ENCODE measurements at regions not wholly inside any gene's neighbourhood (a gene's known extent, or its start where the extent isn't known, plus 50 kb on each side); places are given as distances from the start of the nearest gene placed in this dataset.

- peaks cover 10% of the 10 kb centered on the region for H3K27me3 Mint-ChIP-seq (ENCODE audit: low read depth)
- DNase-seq, result no peak
- no peaks in the 10 kb centered on the region for H3K36me3 Mint-ChIP-seq (ENCODE audit: low read depth)
- H3K27ac Mint-ChIP-seq, result no peak overlapping the region
- H3K4me1 Mint-ChIP-seq (ENCODE audit: low read depth), result no peaks in the 10 kb centered on the region
- no peaks in the 10 kb centered on the region for H3K9me3 Mint-ChIP-seq
- CTCF ChIA-PET, result no interaction called here
- H3K4me3 Mint-ChIP-seq, result no peak overlapping the region
- intact Hi-C loops (cut with micrococcal nuclease), result no loop called here
These were observed 188.3 kb downstream of the OGFRL1 start for GRCh38 chr6:71476872-71477271.

GRCh38 chr6:71478834-71479541, 190.4 kb downstream of the OGFRL1 start:
- Mint-ChIP-seq H3K4me3 (no peak overlapping the region), H3K9me3 (no peaks in the 10 kb centered on the region), H3K27ac (no peak overlapping the region), H3K27me3 (ENCODE audit: low read depth) (peaks cover 6% of the 10 kb centered on the region), H3K4me1 (ENCODE audit: low read depth) (no peaks in the 10 kb centered on the region), H3K36me3 (ENCODE audit: low read depth) (no peaks in the 10 kb centered on the region)
- intact Hi-C loops (cut with micrococcal nuclease), result no loop called here
- DNase-seq, result no peak
- CTCF ChIA-PET, result no interaction called here

GRCh38 chr6:71480577-71480976, 192.0 kb downstream of the OGFRL1 start:
- intact Hi-C loops (cut with micrococcal nuclease), result no loop called here
- H3K27me3 Mint-ChIP-seq (ENCODE audit: low read depth), result peaks cover 5% of the 10 kb centered on the region
- H3K4me3 Mint-ChIP-seq, result no peak overlapping the region
- CTCF ChIA-PET, result no interaction called here
- no peaks in the 10 kb centered on the region for H3K4me1 Mint-ChIP-seq (ENCODE audit: low read depth)
- H3K36me3 Mint-ChIP-seq (ENCODE audit: low read depth), result no peaks in the 10 kb centered on the region
- DNase-seq, result no peak
- no peaks in the 10 kb centered on the region for H3K9me3 Mint-ChIP-seq
- H3K27ac Mint-ChIP-seq, result no peak overlapping the region

- no peaks in the 10 kb centered on the region for H3K36me3 Mint-ChIP-seq (ENCODE audit: low read depth)
- CTCF ChIA-PET, result interaction anchor here (0.7 kb wide), 1 partner anchor 581 kb away, joined by 5 read pairs; no protein-coding TSS in a partner anchor
- no peaks in the 10 kb centered on the region for H3K9me3 Mint-ChIP-seq
- intact Hi-C loops (cut with micrococcal nuclease), result no loop called here
- H3K27ac Mint-ChIP-seq, result no peak overlapping the region
- no peak for DNase-seq
- no peaks in the 10 kb centered on the region for H3K4me1 Mint-ChIP-seq (ENCODE audit: low read depth)
- H3K27me3 Mint-ChIP-seq (ENCODE audit: low read depth), result peaks cover 5% of the 10 kb centered on the region
- no peak overlapping the region for H3K4me3 Mint-ChIP-seq
These were observed 192.4 kb downstream of the OGFRL1 start for GRCh38 chr6:71481011-71481410.

GRCh38 chr6:71481801-71482200, 193.2 kb downstream of the OGFRL1 start:
- intact Hi-C loops (cut with micrococcal nuclease), result no loop called here
- no peak overlapping the region for H3K4me3 Mint-ChIP-seq
- H3K27me3 Mint-ChIP-seq (ENCODE audit: low read depth), result peaks cover 5% of the 10 kb centered on the region
- no peak overlapping the region for H3K27ac Mint-ChIP-seq
- no peaks in the 10 kb centered on the region for H3K4me1 Mint-ChIP-seq (ENCODE audit: low read depth)
- H3K36me3 Mint-ChIP-seq (ENCODE audit: low read depth), result no peaks in the 10 kb centered on the region
- no peaks in the 10 kb centered on the region for H3K9me3 Mint-ChIP-seq
- no peak for DNase-seq
- CTCF ChIA-PET, result interaction anchor here (0.7 kb wide), 1 partner anchor 581 kb away, joined by 5 read pairs; no protein-coding TSS in a partner anchor

- H3K4me3 Mint-ChIP-seq, result no peak overlapping the region
- intact Hi-C loops (cut with micrococcal nuclease), result no loop called here
- CTCF ChIA-PET, result no interaction called here
- no peaks in the 10 kb centered on the region for H3K9me3 Mint-ChIP-seq
- peaks cover 5% of the 10 kb centered on the region for H3K27me3 Mint-ChIP-seq (ENCODE audit: low read depth)
- no peak overlapping the region for H3K27ac Mint-ChIP-seq
- no peak for DNase-seq
- no peaks in the 10 kb centered on the region for H3K36me3 Mint-ChIP-seq (ENCODE audit: low read depth)
- no peaks in the 10 kb centered on the region for H3K4me1 Mint-ChIP-seq (ENCODE audit: low read depth)
These were observed 194.1 kb downstream of the OGFRL1 start for GRCh38 chr6:71482742-71483141.

GRCh38 chr6:71486461-71486860, 197.8 kb downstream of the OGFRL1 start:
- CTCF ChIA-PET, result no interaction called here
- intact Hi-C loops (cut with micrococcal nuclease), result no loop called here
- DNase-seq, result no peak
- Mint-ChIP-seq H3K4me1 (ENCODE audit: low read depth) (peaks cover 2% of the 10 kb centered on the region), H3K9me3 (no peaks in the 10 kb centered on the region), H3K27me3 (ENCODE audit: low read depth) (peaks cover 5% of the 10 kb centered on the region), H3K27ac (no peak overlapping the region), H3K36me3 (ENCODE audit: low read depth) (no peaks in the 10 kb centered on the region), H3K4me3 (no peak overlapping the region)

GRCh38 chr6:71488186-71488585, 199.6 kb downstream of the OGFRL1 start:
- Mint-ChIP-seq H3K27me3 (ENCODE audit: low read depth) (peaks cover 3% of the 10 kb centered on the region), H3K27ac (no peak overlapping the region), H3K4me1 (ENCODE audit: low read depth) (peaks cover 2% of the 10 kb centered on the region), H3K36me3 (ENCODE audit: low read depth) (no peaks in the 10 kb centered on the region), H3K9me3 (no peaks in the 10 kb centered on the region), H3K4me3 (no peak overlapping the region)
- CTCF ChIA-PET, result no interaction called here
- intact Hi-C loops (cut with micrococcal nuclease), result no loop called here
- no peak for DNase-seq

- H3K4me3 Mint-ChIP-seq, result no peak overlapping the region
- CTCF ChIA-PET, result no interaction called here
These were observed 201.1 kb downstream of the OGFRL1 start for GRCh38 chr6:71489736-71490135.

GRCh38 chr6:71490876-71491275, 202.3 kb downstream of the OGFRL1 start:
- intact Hi-C loops (cut with micrococcal nuclease), result no loop called here
- DNase-seq, result no peak
- no peaks in the 10 kb centered on the region for H3K9me3 Mint-ChIP-seq
- H3K27ac Mint-ChIP-seq, result no peak overlapping the region
- H3K27me3 Mint-ChIP-seq (ENCODE audit: low read depth), result peaks cover 2% of the 10 kb centered on the region
- CTCF ChIA-PET, result no interaction called here
- peaks cover 2% of the 10 kb centered on the region for H3K4me1 Mint-ChIP-seq (ENCODE audit: low read depth)
- H3K4me3 Mint-ChIP-seq, result no peak overlapping the region
- H3K36me3 Mint-ChIP-seq (ENCODE audit: low read depth), result no peaks in the 10 kb centered on the region

More at GRCh38 chr6:71489736-71490135, 201.1 kb downstream of the OGFRL1 start:
- no peaks in the 10 kb centered on the region for H3K36me3 Mint-ChIP-seq (ENCODE audit: low read depth)
- H3K9me3 Mint-ChIP-seq, result no peaks in the 10 kb centered on the region
- H3K27ac Mint-ChIP-seq, result no peak overlapping the region
- peaks cover 2% of the 10 kb centered on the region for H3K4me1 Mint-ChIP-seq (ENCODE audit: low read depth)
- peaks cover 2% of the 10 kb centered on the region for H3K27me3 Mint-ChIP-seq (ENCODE audit: low read depth)
- no peak for DNase-seq
- intact Hi-C loops (cut with micrococcal nuclease), result no loop called here

GRCh38 chr6:71491844-71492243, 203.2 kb downstream of the OGFRL1 start:
- H3K27me3 Mint-ChIP-seq (ENCODE audit: low read depth), result peaks cover 2% of the 10 kb centered on the region

GRCh38 chr6:71492668-71493067, 204.1 kb downstream of the OGFRL1 start:
- Mint-ChIP-seq H3K27me3 (ENCODE audit: low read depth) (peaks cover 2% of the 10 kb centered on the region), H3K4me3 (no peak overlapping the region), H3K27ac (no peak overlapping the region), H3K36me3 (ENCODE audit: low read depth) (no peaks in the 10 kb centered on the region), H3K4me1 (ENCODE audit: low read depth) (peaks cover 2% of the 10 kb centered on the region), H3K9me3 (no peaks in the 10 kb centered on the region)
- intact Hi-C loops (cut with micrococcal nuclease), result no loop called here
- no peak for DNase-seq
- CTCF ChIA-PET, result interaction anchor here (0.6 kb wide), 1 partner anchor 1197 kb away, joined by 4 read pairs; no protein-coding TSS in a partner anchor

More at GRCh38 chr6:71491844-71492243, 203.2 kb downstream of the OGFRL1 start:
- H3K36me3 Mint-ChIP-seq (ENCODE audit: low read depth), result no peaks in the 10 kb centered on the region
- CTCF ChIA-PET, result no interaction called here
- peaks cover 2% of the 10 kb centered on the region for H3K4me1 Mint-ChIP-seq (ENCODE audit: low read depth)
- intact Hi-C loops (cut with micrococcal nuclease), result no loop called here
- no peaks in the 10 kb centered on the region for H3K9me3 Mint-ChIP-seq
- no peak overlapping the region for H3K27ac Mint-ChIP-seq
- no peak overlapping the region for H3K4me3 Mint-ChIP-seq
- DNase-seq, result no peak

- intact Hi-C loops (cut with micrococcal nuclease), result no loop called here
- Mint-ChIP-seq H3K27ac (no peak overlapping the region), H3K4me3 (no peak overlapping the region), H3K27me3 (ENCODE audit: low read depth) (peaks cover 2% of the 10 kb centered on the region), H3K4me1 (ENCODE audit: low read depth) (no peaks in the 10 kb centered on the region), H3K36me3 (ENCODE audit: low read depth) (no peaks in the 10 kb centered on the region), H3K9me3 (no peaks in the 10 kb centered on the region)
- CTCF ChIA-PET, result no interaction called here
- DNase-seq, result no peak
These were observed 207.6 kb downstream of the OGFRL1 start for GRCh38 chr6:71496018-71496721.

Data from activated naive CD4-positive, alpha-beta T cell treated with anti-CD3 and anti-CD28 coated beads for 36 hours (primary cell).